ENCODE measurements at regions not wholly inside any gene's neighbourhood (a gene's known extent, or its start where the extent isn't known, plus 50 kb on each side); places are given as distances from the start of the nearest gene placed in this dataset.

DNA sequence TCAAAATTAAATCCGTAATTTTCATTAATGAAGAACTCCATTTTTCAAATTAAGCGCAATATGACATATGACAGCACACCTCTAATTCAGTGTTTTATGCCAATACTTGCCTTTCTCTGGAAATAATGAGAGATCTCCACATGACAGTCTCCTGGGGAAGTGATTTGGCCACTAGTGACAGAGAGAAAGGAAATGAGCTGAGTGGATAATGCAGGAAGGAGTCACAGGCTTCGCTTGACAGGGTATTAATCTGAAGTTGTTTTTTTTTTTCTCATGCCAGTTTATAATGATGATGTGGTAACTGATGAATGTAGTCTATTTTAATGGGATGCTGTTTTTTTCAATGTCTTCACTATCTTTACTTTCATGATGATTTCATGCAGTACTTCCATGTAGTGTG lies 1079.4 kb upstream of the GYPC start:
- Histone ChIP-seq H3K9me3 (ENCODE audit: control insufficient read depth, insufficient read depth, low read length) (no peaks in the 10 kb centered on the region), H3K27me3 (ENCODE audit: control insufficient read depth, insufficient read depth, low read length) (no peaks in the 10 kb centered on the region), H3K4me1 (ENCODE audit: control insufficient read depth, insufficient read depth, low read length) (no peaks in the 10 kb centered on the region), H3K4me3 (ENCODE audit: low read depth, low read length) (no peak overlapping the region), H3K36me3 (ENCODE audit: control insufficient read depth, insufficient read depth, low read length) (no peaks in the 10 kb centered on the region), H3K9ac (ENCODE audit: low read depth, low read length) (no peak overlapping the region)

DNA sequence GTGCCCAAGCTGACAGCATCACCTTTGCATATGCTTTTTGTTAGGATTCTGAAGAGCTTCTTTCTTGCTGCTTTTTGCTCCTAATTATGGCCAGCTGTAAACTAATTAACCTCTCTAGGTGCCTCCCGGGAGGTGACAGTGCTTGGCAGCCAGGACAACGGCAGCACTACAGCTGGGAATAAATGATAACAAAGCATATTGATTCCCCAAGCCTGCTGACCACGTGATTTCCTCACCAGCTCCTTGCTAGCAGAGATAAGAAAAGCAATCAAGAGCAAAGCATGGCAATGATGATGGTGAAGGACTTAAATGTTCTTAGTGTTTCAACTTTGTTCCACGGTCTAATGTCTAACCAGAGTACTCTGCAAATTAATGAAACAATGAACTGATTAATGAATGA lies 1074.4 kb upstream of the GYPC start:
- Histone ChIP-seq H3K4me1 (ENCODE audit: control insufficient read depth, insufficient read depth, low read length) (no peaks in the 10 kb centered on the region), H3K9me3 (ENCODE audit: control insufficient read depth, insufficient read depth, low read length) (no peaks in the 10 kb centered on the region), H3K27me3 (ENCODE audit: control insufficient read depth, insufficient read depth, low read length) (no peaks in the 10 kb centered on the region), H3K4me3 (ENCODE audit: low read depth, low read length) (no peak overlapping the region), H3K36me3 (ENCODE audit: control insufficient read depth, insufficient read depth, low read length) (no peaks in the 10 kb centered on the region), H3K9ac (ENCODE audit: low read depth, low read length) (no peak overlapping the region)

DNA sequence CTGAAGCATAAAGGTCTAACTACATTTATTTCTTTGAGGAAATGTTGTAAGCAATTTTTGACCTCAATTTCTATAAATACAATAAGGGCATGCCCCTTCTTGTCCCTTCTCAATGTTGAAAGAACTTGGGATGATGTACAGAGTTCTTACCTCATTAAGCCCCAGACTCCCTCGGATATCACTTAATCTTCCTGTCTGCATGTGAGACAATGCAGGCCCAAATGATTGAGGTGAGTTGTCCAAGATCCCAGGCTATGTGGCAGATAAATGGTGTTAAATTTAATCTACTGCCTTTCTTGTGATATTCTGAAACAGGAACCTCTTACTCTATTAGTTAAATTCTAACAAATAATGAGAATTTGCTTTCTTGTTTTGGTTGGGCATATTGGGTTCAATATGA lies 1073.4 kb upstream of the GYPC start:
- no peak overlapping the region for H3K9ac ChIP-seq (ENCODE audit: low read depth, low read length)
- no peaks in the 10 kb centered on the region for H3K9me3 ChIP-seq (ENCODE audit: control insufficient read depth, insufficient read depth, low read length)
- H3K4me3 ChIP-seq (ENCODE audit: low read depth, low read length), result no peak overlapping the region
- H3K4me1 ChIP-seq (ENCODE audit: control insufficient read depth, insufficient read depth, low read length), result no peaks in the 10 kb centered on the region
- H3K36me3 ChIP-seq (ENCODE audit: control insufficient read depth, insufficient read depth, low read length), result no peaks in the 10 kb centered on the region
- no peaks in the 10 kb centered on the region for H3K27me3 ChIP-seq (ENCODE audit: control insufficient read depth, insufficient read depth, low read length)

DNA sequence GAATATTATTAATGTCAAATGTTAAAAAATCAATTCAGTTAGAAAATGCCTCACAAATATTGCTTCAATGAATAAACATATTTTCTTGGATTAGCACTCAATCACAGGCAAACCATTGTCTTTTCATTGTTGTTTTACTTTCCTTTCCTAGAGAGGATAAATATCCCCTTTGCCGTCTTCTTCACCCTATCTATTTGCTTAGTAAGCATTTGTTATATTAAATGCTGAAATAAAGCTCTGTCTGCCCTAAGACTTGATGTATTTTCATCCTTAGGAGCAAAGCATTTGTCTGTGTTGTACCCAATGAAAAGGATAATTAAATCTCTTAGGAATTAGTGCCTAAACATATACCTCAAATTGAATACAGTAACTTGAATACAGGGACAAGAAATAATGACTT lies 1071.2 kb upstream of the GYPC start:
- Histone ChIP-seq H3K4me3 (ENCODE audit: low read depth, low read length) (no peak overlapping the region), H3K9me3 (ENCODE audit: control insufficient read depth, insufficient read depth, low read length) (no peaks in the 10 kb centered on the region), H3K36me3 (ENCODE audit: control insufficient read depth, insufficient read depth, low read length) (no peaks in the 10 kb centered on the region), H3K27me3 (ENCODE audit: control insufficient read depth, insufficient read depth, low read length) (no peaks in the 10 kb centered on the region), H3K4me1 (ENCODE audit: control insufficient read depth, insufficient read depth, low read length) (no peaks in the 10 kb centered on the region), H3K9ac (ENCODE audit: low read depth, low read length) (no peak overlapping the region)

DNA sequence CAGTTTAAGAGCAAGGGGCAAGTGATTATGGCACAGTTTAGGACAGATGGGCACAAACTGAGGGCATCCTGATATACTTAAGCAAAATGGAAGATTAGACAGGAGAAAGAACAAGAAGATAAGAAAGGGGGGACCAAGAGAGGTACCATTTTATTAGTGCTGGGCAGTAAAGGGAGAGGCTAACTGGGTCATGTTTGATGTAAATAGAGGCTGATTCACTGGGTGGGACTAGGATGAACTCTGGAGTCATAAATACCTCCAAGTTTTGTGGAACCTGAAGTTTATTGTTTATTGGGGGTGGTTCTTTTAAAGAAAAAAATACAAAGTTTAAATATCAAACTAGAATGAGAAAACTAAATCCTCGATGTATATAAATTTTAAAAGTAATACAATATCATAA lies 1067.2 kb upstream of the GYPC start:
- Histone ChIP-seq H3K9me3 (ENCODE audit: control insufficient read depth, insufficient read depth, low read length) (no peaks in the 10 kb centered on the region), H3K4me3 (ENCODE audit: low read depth, low read length) (no peak overlapping the region), H3K36me3 (ENCODE audit: control insufficient read depth, insufficient read depth, low read length) (no peaks in the 10 kb centered on the region), H3K27me3 (ENCODE audit: control insufficient read depth, insufficient read depth, low read length) (no peaks in the 10 kb centered on the region), H3K4me1 (ENCODE audit: control insufficient read depth, insufficient read depth, low read length) (no peaks in the 10 kb centered on the region), H3K9ac (ENCODE audit: low read depth, low read length) (no peak overlapping the region)

DNA sequence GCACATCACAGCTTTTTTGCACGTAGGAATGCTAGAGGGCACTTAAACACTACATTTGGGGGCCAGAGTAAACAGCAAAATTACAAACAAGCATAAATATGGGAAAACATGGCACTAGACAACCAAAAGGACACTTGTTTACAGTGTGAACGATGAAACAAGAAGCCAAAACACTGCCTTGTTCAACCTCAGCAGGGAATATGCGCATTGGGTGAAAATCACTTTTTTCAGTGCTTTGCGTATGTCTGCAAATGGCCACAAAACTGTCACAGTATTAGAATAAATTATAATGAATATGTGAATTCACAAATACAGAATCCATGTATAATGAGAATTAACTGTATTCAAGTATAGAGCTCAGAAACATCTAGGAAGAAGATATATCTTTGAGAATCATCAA lies 1064.0 kb upstream of the GYPC start:
- H3K9me3 ChIP-seq (ENCODE audit: control insufficient read depth, insufficient read depth, low read length), result no peaks in the 10 kb centered on the region
- H3K4me1 ChIP-seq (ENCODE audit: control insufficient read depth, insufficient read depth, low read length), result no peaks in the 10 kb centered on the region
- no peak overlapping the region for H3K9ac ChIP-seq (ENCODE audit: low read depth, low read length)
- no peaks in the 10 kb centered on the region for H3K27me3 ChIP-seq (ENCODE audit: control insufficient read depth, insufficient read depth, low read length)
- H3K36me3 ChIP-seq (ENCODE audit: control insufficient read depth, insufficient read depth, low read length), result no peaks in the 10 kb centered on the region
- H3K4me3 ChIP-seq (ENCODE audit: low read depth, low read length), result no peak overlapping the region

DNA sequence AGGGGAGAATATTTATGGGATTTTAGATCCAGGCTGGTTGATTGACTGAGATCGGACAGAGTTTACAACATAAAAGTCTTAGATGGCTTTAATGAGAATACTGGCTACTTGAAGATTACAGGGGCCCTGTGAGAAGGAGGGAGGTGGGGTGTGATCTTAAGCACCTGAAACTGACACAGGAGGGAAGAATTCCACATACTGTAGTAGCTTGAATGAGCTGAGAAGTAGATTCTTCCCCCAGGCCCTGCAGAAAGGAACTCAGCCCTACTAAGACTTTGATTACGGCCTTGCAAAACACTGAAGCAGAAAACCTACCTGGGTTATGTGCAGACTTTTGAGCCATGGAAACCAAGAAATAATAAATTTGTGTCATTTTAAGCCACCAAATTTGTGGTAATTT lies 1062.9 kb upstream of the GYPC start:
- Histone ChIP-seq H3K4me3 (ENCODE audit: low read depth, low read length) (no peak overlapping the region), H3K27me3 (ENCODE audit: control insufficient read depth, insufficient read depth, low read length) (no peaks in the 10 kb centered on the region), H3K9me3 (ENCODE audit: control insufficient read depth, insufficient read depth, low read length) (no peaks in the 10 kb centered on the region), H3K36me3 (ENCODE audit: control insufficient read depth, insufficient read depth, low read length) (no peaks in the 10 kb centered on the region), H3K9ac (ENCODE audit: low read depth, low read length) (no peak overlapping the region), H3K4me1 (ENCODE audit: control insufficient read depth, insufficient read depth, low read length) (no peaks in the 10 kb centered on the region)

DNA sequence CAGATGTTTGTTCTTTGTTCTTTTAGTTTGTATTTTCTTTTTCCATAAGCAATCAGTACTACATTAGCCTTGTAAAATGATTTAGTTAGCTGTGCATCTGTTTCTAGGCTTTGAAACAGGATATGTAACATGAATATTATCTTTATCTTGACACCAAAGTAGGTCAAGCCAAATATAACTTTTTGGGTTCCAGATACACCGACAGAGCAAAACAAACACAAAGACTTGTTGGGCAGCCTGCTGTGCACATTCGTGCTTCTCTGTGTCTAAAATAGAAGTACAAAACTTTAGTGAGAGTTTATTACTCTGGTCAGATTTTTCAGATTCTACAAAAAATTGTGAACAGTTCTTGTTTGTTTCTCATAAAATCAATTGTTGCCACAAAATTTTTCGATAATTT lies 1059.3 kb upstream of the GYPC start:
- no peaks in the 10 kb centered on the region for H3K27me3 ChIP-seq (ENCODE audit: control insufficient read depth, insufficient read depth, low read length)
- H3K4me1 ChIP-seq (ENCODE audit: control insufficient read depth, insufficient read depth, low read length), result no peaks in the 10 kb centered on the region
- no peaks in the 10 kb centered on the region for H3K36me3 ChIP-seq (ENCODE audit: control insufficient read depth, insufficient read depth, low read length)
- no peak overlapping the region for H3K9ac ChIP-seq (ENCODE audit: low read depth, low read length)
- no peaks in the 10 kb centered on the region for H3K9me3 ChIP-seq (ENCODE audit: control insufficient read depth, insufficient read depth, low read length)
- no peak overlapping the region for H3K4me3 ChIP-seq (ENCODE audit: low read depth, low read length)

DNA sequence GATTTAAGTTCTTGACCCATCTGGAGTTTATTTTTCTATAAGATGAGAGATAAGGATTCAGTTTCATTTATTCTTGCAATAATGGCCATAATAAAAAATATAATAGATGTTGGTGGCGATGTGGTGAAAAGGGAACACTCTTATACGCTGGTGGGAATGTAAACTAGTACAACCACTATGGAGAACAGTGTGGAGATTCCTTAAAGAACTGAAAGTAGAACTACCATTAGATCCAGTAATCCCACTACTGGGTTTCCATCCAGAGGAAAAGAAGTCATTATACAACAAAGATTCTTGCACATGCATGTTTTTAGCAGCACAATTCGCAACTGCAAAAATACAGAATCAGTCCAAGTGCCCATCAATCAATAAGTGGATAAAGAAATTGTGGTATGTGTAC lies 1040.5 kb upstream of the GYPC start:
- H3K4me1 ChIP-seq (ENCODE audit: control insufficient read depth, insufficient read depth, low read length), result no peaks in the 10 kb centered on the region
- H3K27me3 ChIP-seq (ENCODE audit: control insufficient read depth, insufficient read depth, low read length), result no peaks in the 10 kb centered on the region
- no peak overlapping the region for H3K9ac ChIP-seq (ENCODE audit: low read depth, low read length)
- no peaks in the 10 kb centered on the region for H3K9me3 ChIP-seq (ENCODE audit: control insufficient read depth, insufficient read depth, low read length)
- H3K4me3 ChIP-seq (ENCODE audit: low read depth, low read length), result no peak overlapping the region
- no peaks in the 10 kb centered on the region for H3K36me3 ChIP-seq (ENCODE audit: control insufficient read depth, insufficient read depth, low read length)

DNA sequence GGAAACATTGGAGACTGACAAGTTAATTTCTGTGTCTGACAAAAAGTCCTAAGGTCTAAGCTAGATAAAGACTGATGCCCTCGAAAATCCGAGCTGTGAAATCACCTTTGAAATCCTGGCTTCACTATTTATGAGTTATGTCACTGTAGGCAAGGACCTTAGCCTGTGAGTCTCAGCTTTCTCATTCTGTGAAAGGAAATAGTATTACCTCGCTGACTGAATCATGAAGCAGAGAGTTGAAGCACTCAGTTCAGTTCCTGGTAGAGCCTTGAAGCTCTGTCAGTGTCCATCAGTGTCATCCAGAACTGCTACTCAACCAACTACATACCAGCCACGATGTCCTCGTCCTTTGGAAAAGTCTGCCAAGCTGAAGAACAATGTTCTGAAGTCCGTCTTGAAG lies 1025.6 kb upstream of the GYPC start:
- no peaks in the 10 kb centered on the region for H3K36me3 ChIP-seq (ENCODE audit: control insufficient read depth, insufficient read depth, low read length)
- no peak overlapping the region for H3K4me3 ChIP-seq (ENCODE audit: low read depth, low read length)
- no peak overlapping the region for H3K9ac ChIP-seq (ENCODE audit: low read depth, low read length)
- H3K4me1 ChIP-seq (ENCODE audit: control insufficient read depth, insufficient read depth, low read length), result no peaks in the 10 kb centered on the region
- no peaks in the 10 kb centered on the region for H3K9me3 ChIP-seq (ENCODE audit: control insufficient read depth, insufficient read depth, low read length)
- no peaks in the 10 kb centered on the region for H3K27me3 ChIP-seq (ENCODE audit: control insufficient read depth, insufficient read depth, low read length)

DNA sequence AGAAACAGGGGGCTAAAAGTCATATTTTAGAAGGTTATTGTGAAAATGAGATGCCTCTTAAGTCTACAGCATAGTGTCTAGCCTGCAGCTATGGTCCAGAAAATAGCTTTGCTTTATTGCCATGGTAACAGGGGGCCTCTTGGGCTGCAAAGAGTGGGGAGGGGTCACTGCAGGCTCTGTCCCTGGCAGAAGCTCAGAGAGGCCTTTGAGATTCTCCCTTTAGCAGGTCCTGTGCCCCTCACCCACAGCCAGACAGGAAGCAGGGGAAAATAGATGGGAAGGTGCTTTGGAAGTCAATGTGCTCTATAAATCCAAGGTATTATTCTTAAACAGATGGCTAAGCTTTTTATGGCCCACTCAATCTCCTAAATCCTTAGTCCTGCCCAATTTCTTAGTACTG lies 1021.3 kb upstream of the GYPC start:
- Histone ChIP-seq H3K27me3 (ENCODE audit: control insufficient read depth, insufficient read depth, low read length) (no peaks in the 10 kb centered on the region), H3K36me3 (ENCODE audit: control insufficient read depth, insufficient read depth, low read length) (no peaks in the 10 kb centered on the region), H3K9ac (ENCODE audit: low read depth, low read length) (no peak overlapping the region), H3K4me3 (ENCODE audit: low read depth, low read length) (no peak overlapping the region), H3K4me1 (ENCODE audit: control insufficient read depth, insufficient read depth, low read length) (no peaks in the 10 kb centered on the region), H3K9me3 (ENCODE audit: control insufficient read depth, insufficient read depth, low read length) (no peaks in the 10 kb centered on the region)

DNA sequence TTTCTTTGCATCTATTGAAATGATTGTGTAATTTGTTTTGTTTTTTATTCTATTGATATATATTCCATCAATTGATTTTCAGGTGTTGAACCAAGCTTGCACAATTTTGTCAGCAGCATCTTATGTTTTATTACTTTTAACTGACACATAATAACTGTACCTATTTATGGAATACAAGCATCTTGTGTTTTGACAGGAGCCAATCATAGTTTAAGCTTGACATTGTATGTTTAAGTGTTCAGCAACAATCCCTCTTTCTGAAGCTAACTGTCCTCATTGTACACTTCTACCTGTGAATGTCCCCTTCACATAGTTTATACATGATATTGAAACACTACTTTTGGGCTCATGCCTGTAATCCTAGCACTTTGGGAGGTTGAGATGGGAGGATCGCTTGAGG lies 1017.6 kb upstream of the GYPC start:
- Histone ChIP-seq H3K9ac (ENCODE audit: low read depth, low read length) (no peak overlapping the region), H3K9me3 (ENCODE audit: control insufficient read depth, insufficient read depth, low read length) (no peaks in the 10 kb centered on the region), H3K4me1 (ENCODE audit: control insufficient read depth, insufficient read depth, low read length) (no peaks in the 10 kb centered on the region), H3K4me3 (ENCODE audit: low read depth, low read length) (no peak overlapping the region), H3K36me3 (ENCODE audit: control insufficient read depth, insufficient read depth, low read length) (no peaks in the 10 kb centered on the region), H3K27me3 (ENCODE audit: control insufficient read depth, insufficient read depth, low read length) (no peaks in the 10 kb centered on the region)

DNA sequence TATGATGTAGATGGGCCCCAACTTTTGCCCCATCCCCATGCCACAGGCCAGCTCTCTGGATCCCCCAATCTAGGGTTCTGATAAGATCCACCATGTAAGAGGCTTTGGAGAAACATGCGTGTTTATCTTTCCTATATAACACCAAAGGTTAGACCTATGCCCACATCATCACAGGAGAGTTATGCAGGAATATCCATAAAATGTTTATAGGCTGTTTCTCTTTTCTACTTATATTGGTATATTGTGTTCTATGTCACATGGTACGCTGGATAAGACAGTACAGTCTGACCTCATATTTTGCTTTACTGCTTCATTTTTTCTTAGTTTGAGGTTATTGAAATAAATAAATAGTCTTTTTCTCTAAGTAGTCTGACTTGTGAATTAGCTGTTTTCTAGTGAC lies 1013.9 kb upstream of the GYPC start:
- Histone ChIP-seq H3K4me3 (ENCODE audit: low read depth, low read length) (no peak overlapping the region), H3K36me3 (ENCODE audit: control insufficient read depth, insufficient read depth, low read length) (no peaks in the 10 kb centered on the region), H3K9me3 (ENCODE audit: control insufficient read depth, insufficient read depth, low read length) (no peaks in the 10 kb centered on the region), H3K27me3 (ENCODE audit: control insufficient read depth, insufficient read depth, low read length) (no peaks in the 10 kb centered on the region), H3K9ac (ENCODE audit: low read depth, low read length) (no peak overlapping the region), H3K4me1 (ENCODE audit: control insufficient read depth, insufficient read depth, low read length) (no peaks in the 10 kb centered on the region)

Measured in iPS-15b (cell line).